ENCODE measurements at regions not wholly inside any gene's neighbourhood (a gene's known extent, or its start where the extent isn't known, plus 50 kb on each side); places are given as distances from the start of the nearest gene placed in this dataset.

- TF ChIP-seq CTCF (IDR thresholded peaks at IDR 0.05) (no peak), POLR2AphosphoS5 (IDR thresholded peaks at IDR 0.05) (no peak), POLR2A (IDR thresholded peaks at IDR 0.05) (no peak), EP300 (IDR thresholded peaks at IDR 0.05) (no peak)
Observed at GRCh38 chr5:135253601-135254178, 145.3 kb downstream of the MACROH2A1 start.
